Inferior parietal cortex (tissue), 1 donor: ENCODE measurements at regions not wholly inside any gene's neighbourhood (a gene's known extent, or its start where the extent isn't known, plus 50 kb on each side); places are given as distances from the start of the nearest gene placed in this dataset.
"Not testable (repeated sequence)": the region's sequence is repeated elsewhere in the genome, so short reads cannot be mapped to it uniquely, and the experiment has no call there.

Experiments used
- DNase-seq: peaks from one replicate; pipeline ENCODE4 v3.0.0-alpha.2; 2016; ENCODE audit errors: extremely low spot score

GRCh38 chr6:155778336-155778735, 322.7 kb upstream of the NOX3 start:
- no peak for DNase-seq

GRCh38 chr6:155771822-155772221, 316.2 kb upstream of the NOX3 start:
- no peak for DNase-seq

GRCh38 chr6:155770856-155771255, 315.2 kb upstream of the NOX3 start:
- DNase-seq: no peak

- no peak for DNase-seq
Measured at GRCh38 chr6:155770313-155770712, 314.7 kb upstream of the NOX3 start.

GRCh38 chr6:155765275-155766194, 309.9 kb upstream of the NOX3 start:
- DNase-seq: no peak

GRCh38 chr6:155762649-155763048, 307.0 kb upstream of the NOX3 start:
- DNase-seq: no peak

- DNase-seq: no peak
Measured at GRCh38 chr6:155755452-155755851, 299.8 kb upstream of the NOX3 start.

- DNase-seq: not testable (repeated sequence)
Measured at GRCh38 chr6:155748778-155749177, 293.1 kb upstream of the NOX3 start.

- DNase-seq: no peak
Measured at GRCh38 chr6:155747491-155747890, 291.9 kb upstream of the NOX3 start.

GRCh38 chr6:155740781-155741399, 285.3 kb upstream of the NOX3 start:
- no peak for DNase-seq

- DNase-seq: no peak
Measured at GRCh38 chr6:155738602-155739105, 283.0 kb upstream of the NOX3 start.

- DNase-seq: no peak
Measured at GRCh38 chr6:155717374-155717773, 261.7 kb upstream of the NOX3 start.

GRCh38 chr6:155710704-155711103, 255.1 kb upstream of the NOX3 start:
- no peak for DNase-seq

- no peak for DNase-seq
Measured at GRCh38 chr6:155709262-155709661, 253.6 kb upstream of the NOX3 start.

GRCh38 chr6:155708100-155708499, 252.5 kb upstream of the NOX3 start:
- no peak for DNase-seq

GRCh38 chr6:155706806-155707205, 251.2 kb upstream of the NOX3 start:
- no peak for DNase-seq

- no peak for DNase-seq
Measured at GRCh38 chr6:155706341-155706740, 250.7 kb upstream of the NOX3 start.

- no peak for DNase-seq
Measured at GRCh38 chr6:155701342-155701741, 245.7 kb upstream of the NOX3 start.

GRCh38 chr6:155695495-155695894, 239.9 kb upstream of the NOX3 start:
- no peak for DNase-seq

GRCh38 chr6:155694419-155694790, 238.8 kb upstream of the NOX3 start:
- no peak for DNase-seq

- DNase-seq: no peak
Measured at GRCh38 chr6:155693573-155694418, 238.2 kb upstream of the NOX3 start.

GRCh38 chr6:155690820-155691219, 235.2 kb upstream of the NOX3 start:
- no peak for DNase-seq
